HUES48 (cell line): ENCODE measurements at regions not wholly inside any gene's neighbourhood (a gene's known extent, or its start where the extent isn't known, plus 50 kb on each side); places are given as distances from the start of the nearest gene placed in this dataset.
A peak's percentile ranks its signal among the peaks of the same experiment; 100 is the strongest.
"Not testable (repeated sequence)": the region's sequence is repeated elsewhere in the genome, so short reads cannot be mapped to it uniquely, and the experiment has no call there.

Experiments
- H3K27ac ChIP-seq: one replicate; pipeline ENCODE4 v1.7.0; 2013; ENCODE audit warnings: low read depth, low read length, inconsistent platforms
- H3K27me3 ChIP-seq: 2 replicates; pipeline ENCODE4 v1.6.1; 2013; ENCODE audit warnings: mild to moderate bottlenecking, low read length; ENCODE audit not compliant: control insufficient read depth, insufficient read depth
- H3K36me3 ChIP-seq: 2 replicates; pipeline ENCODE4 v1.6.1; 2013; ENCODE audit warnings: low read length; ENCODE audit not compliant: control insufficient read depth, insufficient read depth
- H3K4me1 ChIP-seq: 2 replicates; pipeline ENCODE4 v1.6.1; 2013; ENCODE audit warnings: mild to moderate bottlenecking, low read length; ENCODE audit not compliant: control insufficient read depth, insufficient read depth
- H3K4me3 ChIP-seq: 2 replicates; pipeline ENCODE4 v1.5.1; 2013; ENCODE audit warnings: mild to moderate bottlenecking, low read depth, low read length
- H3K9ac ChIP-seq: 2 replicates; pipeline ENCODE4 v1.6.1; 2013; ENCODE audit warnings: mild to moderate bottlenecking, low read depth, low read length, moderate library complexity
- H3K9me3 ChIP-seq: 2 replicates; pipeline ENCODE4 v1.6.1; 2013; ENCODE audit warnings: low read length; ENCODE audit not compliant: control insufficient read depth, insufficient read depth

DNA sequence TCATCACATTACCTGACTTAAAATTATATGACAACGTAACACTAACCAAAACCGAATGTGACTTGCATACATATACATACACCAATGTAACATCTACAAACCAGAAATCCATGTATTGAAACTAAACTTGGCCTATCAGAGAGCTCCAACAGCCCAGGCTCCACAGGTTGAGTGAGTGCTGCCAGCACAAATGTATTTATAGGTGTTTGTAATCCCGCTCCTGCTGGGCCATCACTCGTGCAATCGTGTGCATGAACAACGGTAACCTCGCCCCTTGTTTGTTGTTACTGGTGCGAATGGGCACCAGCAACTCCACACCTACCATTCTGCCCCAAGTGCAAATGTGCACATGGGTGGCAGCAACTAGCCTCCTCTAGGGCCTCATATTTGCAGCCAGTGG lies 165.7 kb upstream of the XIST start:
- Histone ChIP-seq H3K9me3 (peaks cover 65% of the 10 kb centered on the region), H3K36me3 (no peaks in the 10 kb centered on the region), H3K9ac (no peak overlapping the region), H3K4me3 (no peak overlapping the region), H3K4me1 (no peaks in the 10 kb centered on the region), H3K27me3 (no peaks in the 10 kb centered on the region), H3K27ac (no peak overlapping the region)

DNA sequence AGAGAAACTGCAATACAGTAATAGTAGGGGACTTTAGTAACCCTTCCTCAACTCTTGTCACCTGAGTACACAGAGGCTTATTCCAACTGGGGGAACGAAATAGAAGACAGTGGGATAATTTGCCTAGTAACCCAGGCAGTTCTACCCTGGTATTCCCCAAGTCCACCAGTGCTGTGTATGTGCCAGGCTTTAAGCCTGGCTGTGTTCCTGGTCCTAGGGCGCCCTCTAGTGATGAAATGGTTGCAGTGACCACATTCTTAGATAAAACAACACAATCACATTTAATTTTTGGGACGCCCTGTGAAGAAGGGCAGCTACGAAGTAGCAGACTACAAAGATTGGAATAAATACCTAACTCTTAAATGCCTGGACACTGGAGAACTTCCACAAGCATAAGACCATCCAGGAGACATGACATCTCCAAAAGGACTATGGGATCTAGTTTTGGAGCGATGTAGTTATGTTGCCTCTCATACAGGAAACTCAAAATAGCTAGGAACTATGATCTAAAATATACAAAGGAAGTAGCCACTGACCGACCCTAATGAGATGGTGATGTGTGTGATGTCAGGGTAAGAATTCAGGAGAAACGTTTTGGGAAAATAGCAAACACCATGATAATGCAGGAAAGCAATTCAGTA lies 163.0 kb upstream of the XIST start:
- Histone ChIP-seq H3K9me3 (peaks cover 39% of the 10 kb centered on the region), H3K27ac (no peak overlapping the region), H3K27me3 (no peaks in the 10 kb centered on the region), H3K4me1 (no peaks in the 10 kb centered on the region), H3K36me3 (no peaks in the 10 kb centered on the region), H3K9ac (no peak overlapping the region), H3K4me3 (no peak overlapping the region)

GRCh38 chrX:74009041-74009440 lies 156.5 kb upstream of the XIST start:
- Histone ChIP-seq H3K4me3 (no peak overlapping the region), H3K4me1 (peaks cover 3% of the 10 kb centered on the region; the same call in 1 of the 2 replicates), H3K27ac (no peak overlapping the region)

GRCh38 chrX:73992019-73992418 lies 139.5 kb upstream of the XIST start:
- H3K9ac ChIP-seq = no peak overlapping the region
- no peaks in the 10 kb centered on the region for H3K27me3 ChIP-seq
- no peaks in the 10 kb centered on the region for H3K4me1 ChIP-seq
- no peak overlapping the region for H3K27ac ChIP-seq
- peaks cover 4% of the 10 kb centered on the region; the same call in 1 of the 2 replicates for H3K9me3 ChIP-seq
- H3K36me3 ChIP-seq = peaks cover 55% of the 10 kb centered on the region
- no peak overlapping the region for H3K4me3 ChIP-seq

More at GRCh38 chrX:74009041-74009440, 156.5 kb upstream of the XIST start:
- H3K36me3 ChIP-seq = peaks cover 8% of the 10 kb centered on the region
- peaks cover 6% of the 10 kb centered on the region; the same call in 1 of the 2 replicates for H3K9me3 ChIP-seq
- no peak overlapping the region for H3K9ac ChIP-seq
- no peaks in the 10 kb centered on the region for H3K27me3 ChIP-seq

DNA sequence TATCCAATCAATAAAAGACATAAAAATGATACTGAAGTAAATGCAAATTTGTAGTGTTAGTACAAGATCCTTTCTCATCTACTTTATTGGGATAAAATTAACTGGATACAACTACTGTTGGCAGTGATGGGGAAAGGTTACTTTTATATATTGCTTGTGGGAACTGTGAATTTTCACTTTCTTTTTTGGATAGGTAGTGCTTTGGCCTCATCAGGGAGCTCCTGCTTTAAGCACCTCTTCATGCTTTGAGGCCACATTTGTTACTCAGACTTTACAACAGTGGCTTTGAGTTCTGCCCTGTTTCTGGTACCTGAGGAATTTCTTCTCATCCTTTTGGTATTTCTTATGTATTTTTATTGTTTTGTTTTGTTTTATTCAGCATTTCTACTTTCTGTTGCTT lies 134.7 kb upstream of the XIST start:
- peaks cover 4% of the 10 kb centered on the region; the same call in 1 of the 2 replicates for H3K9me3 ChIP-seq
- no peak overlapping the region for H3K9ac ChIP-seq
- H3K36me3 ChIP-seq = peaks cover 36% of the 10 kb centered on the region
- H3K4me3 ChIP-seq = no peak overlapping the region
- no peak overlapping the region for H3K27ac ChIP-seq
- H3K27me3 ChIP-seq = no peaks in the 10 kb centered on the region
- 0 out of 2 replicates have a peak, but pooled peaks cover 1% of the 10 kb centered on the region for H3K4me1 ChIP-seq

DNA sequence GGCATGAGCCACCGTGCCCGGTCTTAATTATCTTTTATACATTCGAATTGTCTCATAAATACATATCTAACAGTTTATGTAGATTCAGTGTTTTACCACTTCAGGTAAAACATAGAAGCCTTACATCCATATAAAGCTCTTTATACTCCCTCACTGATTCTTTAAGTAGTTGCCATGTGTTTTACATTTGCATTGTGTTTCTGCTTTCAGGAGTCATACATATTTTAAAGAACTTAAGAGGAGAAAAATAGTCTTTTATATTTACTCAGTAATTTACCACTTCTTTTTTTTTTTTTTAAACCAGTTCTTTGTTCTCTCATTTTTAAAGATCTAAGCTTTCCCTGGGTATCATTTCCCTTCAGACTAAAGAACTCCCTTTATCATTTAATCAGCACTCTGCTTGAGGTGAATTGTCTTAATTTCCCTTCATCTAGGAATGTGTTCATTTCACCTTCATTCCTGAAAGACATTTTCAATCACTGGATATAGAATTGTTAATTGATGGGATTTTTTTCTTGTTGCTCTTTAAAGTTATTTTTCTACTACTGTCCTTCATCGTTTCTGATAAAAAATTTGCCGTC lies 127.1 kb upstream of the XIST start:
- Histone ChIP-seq H3K9me3 (no peaks in the 10 kb centered on the region), H3K27me3 (no peaks in the 10 kb centered on the region), H3K27ac (peak overlapping the region; percentile 74), H3K9ac (no peak overlapping the region), H3K36me3 (peaks cover 15% of the 10 kb centered on the region), H3K4me3 (no peak overlapping the region), H3K4me1 (peaks cover 61% of the 10 kb centered on the region)

GRCh38 chrX:73977542-73978169 lies 125.1 kb upstream of the XIST start:
- Histone ChIP-seq H3K27ac (peak overlapping the region; percentile 81), H3K36me3 (0 out of 2 replicates have a peak, but pooled peaks cover 2% of the 10 kb centered on the region), H3K4me1 (peaks cover 67% of the 10 kb centered on the region)

GRCh38 chrX:73967461-73967860 lies 114.9 kb upstream of the XIST start:
- not testable (repeated sequence) for H3K9ac ChIP-seq, H3K9me3 ChIP-seq, H3K27me3 ChIP-seq, H3K27ac ChIP-seq
- Histone ChIP-seq H3K4me1 (peaks cover 52% of the 10 kb centered on the region), H3K36me3 (peaks cover 35% of the 10 kb centered on the region), H3K4me3 (peak overlapping the region; percentile 36; the same call in 1 of the 2 replicates)

More at GRCh38 chrX:73977542-73978169, 125.1 kb upstream of the XIST start:
- no peaks in the 10 kb centered on the region for H3K27me3 ChIP-seq
- peak overlapping the region; percentile 23; the same call in 1 of the 2 replicates for H3K9ac ChIP-seq
- H3K9me3 ChIP-seq = no peaks in the 10 kb centered on the region
- H3K4me3 ChIP-seq = peak overlapping the region; percentile 15

GRCh38 chrX:73965833-73966232 lies 113.3 kb upstream of the XIST start:
- H3K4me1 ChIP-seq = peaks cover 57% of the 10 kb centered on the region
- H3K27me3 ChIP-seq = no peaks in the 10 kb centered on the region
- H3K36me3 ChIP-seq = peaks cover 27% of the 10 kb centered on the region
- H3K9ac ChIP-seq = peak overlapping the region; percentile 38
- peak overlapping the region; percentile 92 for H3K27ac ChIP-seq
- peak overlapping the region; percentile 36 for H3K4me3 ChIP-seq
- H3K9me3 ChIP-seq = no peaks in the 10 kb centered on the region

DNA sequence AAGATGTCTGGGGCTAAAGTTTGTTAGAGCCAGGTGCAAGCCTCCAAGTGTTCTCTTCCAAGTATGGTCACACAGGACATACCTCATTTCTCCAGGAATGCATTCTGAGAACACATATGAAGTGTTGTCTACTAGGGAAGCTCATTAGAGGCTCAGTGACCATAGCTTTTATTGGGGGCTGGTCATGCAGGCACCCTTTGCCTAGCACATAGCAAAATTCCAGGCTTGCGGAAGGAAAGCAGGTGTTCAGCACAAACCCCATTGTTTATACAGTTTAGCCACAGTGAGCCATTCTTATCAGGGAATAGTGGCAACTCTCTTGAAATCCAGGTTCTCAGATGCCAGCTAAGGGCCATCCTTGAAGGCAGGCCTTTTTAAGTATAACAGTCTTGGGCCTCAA lies 112.1 kb upstream of the XIST start:
- Histone ChIP-seq H3K4me3 (no peak overlapping the region), H3K9me3 (no peaks in the 10 kb centered on the region), H3K36me3 (peaks cover 20% of the 10 kb centered on the region), H3K27me3 (no peaks in the 10 kb centered on the region), H3K4me1 (peaks cover 60% of the 10 kb centered on the region), H3K9ac (0 out of 2 replicates have a peak overlapping the region, but pooled peaks have one; percentile 11), H3K27ac (peak overlapping the region; percentile 92)

GRCh38 chrX:73963682-73964081 lies 111.2 kb upstream of the XIST start:
- Histone ChIP-seq H3K9ac (no peak overlapping the region), H3K36me3 (peaks cover 24% of the 10 kb centered on the region), H3K27ac (peak overlapping the region; percentile 42), H3K9me3 (no peaks in the 10 kb centered on the region), H3K4me3 (no peak overlapping the region), H3K4me1 (peaks cover 60% of the 10 kb centered on the region), H3K27me3 (no peaks in the 10 kb centered on the region)
